Dendritic cell treated with granulocyte-macrophage colony-stimulating factor and Interleukin-4, amounts not matched to agents 40 ng/mL and 50 ng/mL, for 4 days (primary cell): ENCODE measurements at regions not wholly inside any gene's neighbourhood (a gene's known extent, or its start where the extent isn't known, plus 50 kb on each side); places are given as distances from the start of the nearest gene placed in this dataset.

Source experiments
- H3K27ac Mint-ChIP-seq: one replicate; pipeline ENCODE4 v1.8.0; 2022; ENCODE audit warnings: mild to moderate bottlenecking, mixed read lengths
- H3K27me3 Mint-ChIP-seq: one replicate; pipeline ENCODE4 v1.8.0; 2022; ENCODE audit warnings: mild to moderate bottlenecking, mixed read lengths
- H3K36me3 Mint-ChIP-seq: one replicate; pipeline ENCODE4 v1.8.0; 2022; ENCODE audit warnings: low read depth, mixed read lengths
- H3K4me1 Mint-ChIP-seq: one replicate; pipeline ENCODE4 v1.8.0; 2022; ENCODE audit warnings: low read depth, mixed read lengths
- H3K4me3 Mint-ChIP-seq: one replicate; pipeline ENCODE4 v1.8.0; 2022; ENCODE audit warnings: mild to moderate bottlenecking, moderate library complexity, mixed read lengths
- H3K9me3 Mint-ChIP-seq: one replicate; pipeline ENCODE4 v1.8.0; 2022; ENCODE audit warnings: mixed read lengths
- intact Hi-C: fragments of 100-400 bp; cut with micrococcal nuclease; formaldehyde crosslinking; loops from one replicate; pipeline ENCODE4 v1.15.0; 2022

GRCh38 chr1:101309334-101310311 lies 72.8 kb downstream of the S1PR1 start:
- Mint-ChIP-seq H3K4me3 (peak overlapping the region; percentile 70), H3K36me3 (no peaks in the 10 kb centered on the region), H3K27me3 (peaks cover 13% of the 10 kb centered on the region), H3K4me1 (peaks cover 12% of the 10 kb centered on the region), H3K9me3 (no peaks in the 10 kb centered on the region), H3K27ac (peak overlapping the region; percentile 65)
- intact Hi-C loops = loop anchor here (1.0 kb wide), 1 partner anchor 48 kb away; no protein-coding TSS in a partner anchor

- Mint-ChIP-seq H3K27me3 (peaks cover 13% of the 10 kb centered on the region), H3K4me3 (no peak overlapping the region), H3K36me3 (no peaks in the 10 kb centered on the region), H3K4me1 (peaks cover 12% of the 10 kb centered on the region), H3K27ac (no peak overlapping the region), H3K9me3 (no peaks in the 10 kb centered on the region)
- intact Hi-C loops = no loop called here
Measured at GRCh38 chr1:101310506-101310905, 73.7 kb downstream of the S1PR1 start.

- Mint-ChIP-seq H3K27me3 (peaks cover 13% of the 10 kb centered on the region), H3K4me3 (no peak overlapping the region), H3K27ac (no peak overlapping the region)
Measured at GRCh38 chr1:101311146-101311920, 74.5 kb downstream of the S1PR1 start.

GRCh38 chr1:101312147-101312546 lies 75.3 kb downstream of the S1PR1 start:
- intact Hi-C loops = no loop called here
- H3K4me1 Mint-ChIP-seq = peaks cover 12% of the 10 kb centered on the region
- H3K27ac Mint-ChIP-seq = no peak overlapping the region
- no peak overlapping the region for H3K4me3 Mint-ChIP-seq
- peaks cover 13% of the 10 kb centered on the region for H3K27me3 Mint-ChIP-seq
- no peaks in the 10 kb centered on the region for H3K9me3 Mint-ChIP-seq
- H3K36me3 Mint-ChIP-seq = no peaks in the 10 kb centered on the region

More at GRCh38 chr1:101311146-101311920, 74.5 kb downstream of the S1PR1 start:
- intact Hi-C loops = no loop called here
- Mint-ChIP-seq H3K4me1 (peaks cover 12% of the 10 kb centered on the region), H3K36me3 (no peaks in the 10 kb centered on the region), H3K9me3 (no peaks in the 10 kb centered on the region)

GRCh38 chr1:101313356-101313755 lies 76.5 kb downstream of the S1PR1 start:
- no peak overlapping the region for H3K27ac Mint-ChIP-seq
- peaks cover 10% of the 10 kb centered on the region for H3K27me3 Mint-ChIP-seq
- no peak overlapping the region for H3K4me3 Mint-ChIP-seq
- no peaks in the 10 kb centered on the region for H3K9me3 Mint-ChIP-seq
- H3K36me3 Mint-ChIP-seq = no peaks in the 10 kb centered on the region
- intact Hi-C loops = no loop called here
- H3K4me1 Mint-ChIP-seq = peaks cover 12% of the 10 kb centered on the region

- Mint-ChIP-seq H3K4me3 (no peak overlapping the region), H3K9me3 (no peaks in the 10 kb centered on the region), H3K4me1 (peaks cover 12% of the 10 kb centered on the region), H3K27ac (no peak overlapping the region), H3K36me3 (no peaks in the 10 kb centered on the region), H3K27me3 (peaks cover 10% of the 10 kb centered on the region)
- intact Hi-C loops = no loop called here
Measured at GRCh38 chr1:101314244-101314643, 77.4 kb downstream of the S1PR1 start.

GRCh38 chr1:101316256-101316655 lies 79.4 kb downstream of the S1PR1 start:
- Mint-ChIP-seq H3K4me1 (no peaks in the 10 kb centered on the region), H3K4me3 (no peak overlapping the region)
- intact Hi-C loops = no loop called here

GRCh38 chr1:101316799-101317198 lies 80.0 kb downstream of the S1PR1 start:
- no peaks in the 10 kb centered on the region for H3K4me1 Mint-ChIP-seq
- H3K4me3 Mint-ChIP-seq = no peak overlapping the region
- no peaks in the 10 kb centered on the region for H3K36me3 Mint-ChIP-seq
- H3K9me3 Mint-ChIP-seq = no peaks in the 10 kb centered on the region
- intact Hi-C loops = no loop called here
- H3K27me3 Mint-ChIP-seq = no peaks in the 10 kb centered on the region
- no peak overlapping the region for H3K27ac Mint-ChIP-seq

More at GRCh38 chr1:101316256-101316655, 79.4 kb downstream of the S1PR1 start:
- no peaks in the 10 kb centered on the region for H3K36me3 Mint-ChIP-seq
- no peaks in the 10 kb centered on the region for H3K9me3 Mint-ChIP-seq
- H3K27ac Mint-ChIP-seq = no peak overlapping the region
- no peaks in the 10 kb centered on the region for H3K27me3 Mint-ChIP-seq

- H3K27ac Mint-ChIP-seq = no peak overlapping the region
- no peaks in the 10 kb centered on the region for H3K4me1 Mint-ChIP-seq
- intact Hi-C loops = no loop called here
Measured at GRCh38 chr1:101317590-101317989, 80.8 kb downstream of the S1PR1 start.

GRCh38 chr1:101323535-101323934 lies 86.7 kb downstream of the S1PR1 start:
- H3K27me3 Mint-ChIP-seq = peaks cover 2% of the 10 kb centered on the region
- no peak overlapping the region for H3K27ac Mint-ChIP-seq
- H3K9me3 Mint-ChIP-seq = no peaks in the 10 kb centered on the region
- intact Hi-C loops = no loop called here
- H3K36me3 Mint-ChIP-seq = no peaks in the 10 kb centered on the region
- H3K4me1 Mint-ChIP-seq = no peaks in the 10 kb centered on the region
- no peak overlapping the region for H3K4me3 Mint-ChIP-seq

More at GRCh38 chr1:101317590-101317989, 80.8 kb downstream of the S1PR1 start:
- Mint-ChIP-seq H3K36me3 (no peaks in the 10 kb centered on the region), H3K9me3 (no peaks in the 10 kb centered on the region), H3K27me3 (no peaks in the 10 kb centered on the region), H3K4me3 (no peak overlapping the region)

GRCh38 chr1:101325144-101325543 lies 88.3 kb downstream of the S1PR1 start:
- Mint-ChIP-seq H3K27me3 (peaks cover 2% of the 10 kb centered on the region), H3K9me3 (peaks cover 2% of the 10 kb centered on the region), H3K36me3 (no peaks in the 10 kb centered on the region), H3K4me1 (no peaks in the 10 kb centered on the region), H3K27ac (no peak overlapping the region), H3K4me3 (no peak overlapping the region)
- intact Hi-C loops = no loop called here

GRCh38 chr1:101330427-101331130 lies 93.8 kb downstream of the S1PR1 start:
- H3K4me1 Mint-ChIP-seq = no peaks in the 10 kb centered on the region
- H3K27ac Mint-ChIP-seq = no peak overlapping the region
- intact Hi-C loops = no loop called here
- H3K36me3 Mint-ChIP-seq = no peaks in the 10 kb centered on the region
- H3K9me3 Mint-ChIP-seq = peaks cover 34% of the 10 kb centered on the region
- H3K4me3 Mint-ChIP-seq = no peak overlapping the region
- H3K27me3 Mint-ChIP-seq = peaks cover 2% of the 10 kb centered on the region

- H3K9me3 Mint-ChIP-seq = peaks cover 34% of the 10 kb centered on the region
- H3K27me3 Mint-ChIP-seq = no peaks in the 10 kb centered on the region
- no peaks in the 10 kb centered on the region for H3K4me1 Mint-ChIP-seq
- no peak overlapping the region for H3K4me3 Mint-ChIP-seq
- no peak overlapping the region for H3K27ac Mint-ChIP-seq
- H3K36me3 Mint-ChIP-seq = no peaks in the 10 kb centered on the region
- intact Hi-C loops = no loop called here
Measured at GRCh38 chr1:101331794-101332193, 95.0 kb downstream of the S1PR1 start.
